HUES64 (cell line): ENCODE measurements at regions not wholly inside any gene's neighbourhood (a gene's known extent, or its start where the extent isn't known, plus 50 kb on each side); places are given as distances from the start of the nearest gene placed in this dataset.

ENCODE experiments used
- H3K27ac ChIP-seq: 2 replicates; pipeline ENCODE4 v1.7.0; 2013; ENCODE audit warnings: low read depth, low read length, inconsistent platforms
- H3K27me3 ChIP-seq: 2 replicates; pipeline ENCODE4 v1.6.1; 2013; ENCODE audit warnings: mild to moderate bottlenecking, low read length; ENCODE audit not compliant: insufficient read depth
- H3K36me3 ChIP-seq: 2 replicates; pipeline ENCODE4 v1.6.1; 2013; ENCODE audit warnings: mild to moderate bottlenecking, low read length; ENCODE audit not compliant: insufficient read depth
- H3K4me1 ChIP-seq: 2 replicates; pipeline ENCODE4 v1.6.1; 2013; ENCODE audit warnings: mild to moderate bottlenecking, low read length, moderate library complexity; ENCODE audit not compliant: insufficient read depth
- H3K4me3 ChIP-seq: 2 replicates; pipeline ENCODE4 v1.5.1; 2013; ENCODE audit warnings: mild to moderate bottlenecking, low read length, moderate library complexity
- H3K9ac ChIP-seq: 2 replicates; pipeline ENCODE4 v1.6.1; 2013; ENCODE audit warnings: mild to moderate bottlenecking, low read depth, low read length
- H3K9me3 ChIP-seq: 2 replicates; pipeline ENCODE4 v1.6.1; 2013; ENCODE audit warnings: low read depth, low read length; ENCODE audit not compliant: insufficient read depth
- WGBS: fragments of 150-250, 120-280 bp; methylation state at CpG from one replicate; pipeline ENCODE4 v1.1.7; 2013; ENCODE audit warnings: missing lambda C conversion rate; 5-methylcytosine and 5-hydroxymethylcytosine counted together

GRCh38 chr6:155916846-155917624 is 461.4 kb upstream of the NOX3 start:
- no peaks in the 10 kb centered on the region for H3K27me3 ChIP-seq
- 100% methylated on average over 1 of the region's 2 CpGs for WGBS
- H3K4me1 ChIP-seq = no peaks in the 10 kb centered on the region
- no peak overlapping the region for H3K27ac ChIP-seq
- no peak overlapping the region for H3K9ac ChIP-seq
- no peaks in the 10 kb centered on the region for H3K36me3 ChIP-seq
- H3K9me3 ChIP-seq = no peaks in the 10 kb centered on the region
- no peak overlapping the region for H3K4me3 ChIP-seq

GRCh38 chr6:155915651-155916050 is 460.0 kb upstream of the NOX3 start:
- Histone ChIP-seq H3K4me3 (no peak overlapping the region), H3K27me3 (no peaks in the 10 kb centered on the region), H3K4me1 (no peaks in the 10 kb centered on the region), H3K27ac (no peak overlapping the region), H3K9ac (no peak overlapping the region), H3K36me3 (no peaks in the 10 kb centered on the region), H3K9me3 (no peaks in the 10 kb centered on the region)
- 100% methylated on average over 1 of the region's 1 CpG for WGBS

GRCh38 chr6:155913816-155914215 is 458.2 kb upstream of the NOX3 start:
- Histone ChIP-seq H3K9me3 (peaks cover 10% of the 10 kb centered on the region; the same call in 1 of the 2 replicates), H3K4me3 (no peak overlapping the region), H3K27ac (no peak overlapping the region), H3K9ac (no peak overlapping the region), H3K4me1 (no peaks in the 10 kb centered on the region), H3K36me3 (no peaks in the 10 kb centered on the region), H3K27me3 (no peaks in the 10 kb centered on the region)
- WGBS = 96% methylated on average over 8 of the region's 8 CpGs

GRCh38 chr6:155909710-155910109 is 454.1 kb upstream of the NOX3 start:
- no peaks in the 10 kb centered on the region for H3K27me3 ChIP-seq
- no peak overlapping the region for H3K9ac ChIP-seq
- no peaks in the 10 kb centered on the region for H3K36me3 ChIP-seq
- peaks cover 14% of the 10 kb centered on the region; the same call in 1 of the 2 replicates for H3K9me3 ChIP-seq
- H3K4me1 ChIP-seq = no peaks in the 10 kb centered on the region
- WGBS = 88% methylated on average over 2 of the region's 2 CpGs
- H3K4me3 ChIP-seq = no peak overlapping the region
- H3K27ac ChIP-seq = no peak overlapping the region

DNA sequence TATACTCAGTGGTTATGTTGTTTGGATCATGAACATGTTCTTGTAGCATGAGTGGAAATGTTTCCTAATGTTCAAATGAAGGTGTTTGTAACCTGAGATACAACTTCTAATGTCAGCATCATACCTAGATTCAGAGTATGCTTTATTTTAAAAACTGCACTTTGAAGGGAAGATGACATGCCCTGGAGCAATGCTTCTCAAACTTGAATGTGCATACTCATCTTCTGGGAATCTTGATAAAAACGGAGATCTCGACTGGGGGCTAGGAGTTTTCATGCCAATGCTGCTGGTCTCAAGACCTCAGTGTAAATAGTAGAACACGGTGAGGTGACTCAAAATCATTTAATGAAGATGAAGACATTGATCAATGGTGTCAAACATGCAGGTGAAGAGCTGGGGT is 440.0 kb upstream of the NOX3 start:
- peaks cover 27% of the 10 kb centered on the region for H3K4me1 ChIP-seq
- WGBS = 86% methylated on average over 3 of the region's 3 CpGs
- no peaks in the 10 kb centered on the region for H3K9me3 ChIP-seq
- no peaks in the 10 kb centered on the region for H3K36me3 ChIP-seq
- no peak overlapping the region for H3K9ac ChIP-seq
- H3K27me3 ChIP-seq = no peaks in the 10 kb centered on the region
- H3K4me3 ChIP-seq = no peak overlapping the region
- peak overlapping the region; percentile 58; the same call in 1 of the 2 replicates for H3K27ac ChIP-seq

- Histone ChIP-seq H3K36me3 (no peaks in the 10 kb centered on the region), H3K9me3 (no peaks in the 10 kb centered on the region), H3K4me3 (no peak overlapping the region), H3K27ac (peak overlapping the region; percentile 76), H3K27me3 (no peaks in the 10 kb centered on the region), H3K9ac (no peak overlapping the region), H3K4me1 (peaks cover 30% of the 10 kb centered on the region)
- WGBS = 48% methylated on average over 3 of the region's 5 CpGs
Observed at GRCh38 chr6:155894758-155895157, 439.1 kb upstream of the NOX3 start.

DNA sequence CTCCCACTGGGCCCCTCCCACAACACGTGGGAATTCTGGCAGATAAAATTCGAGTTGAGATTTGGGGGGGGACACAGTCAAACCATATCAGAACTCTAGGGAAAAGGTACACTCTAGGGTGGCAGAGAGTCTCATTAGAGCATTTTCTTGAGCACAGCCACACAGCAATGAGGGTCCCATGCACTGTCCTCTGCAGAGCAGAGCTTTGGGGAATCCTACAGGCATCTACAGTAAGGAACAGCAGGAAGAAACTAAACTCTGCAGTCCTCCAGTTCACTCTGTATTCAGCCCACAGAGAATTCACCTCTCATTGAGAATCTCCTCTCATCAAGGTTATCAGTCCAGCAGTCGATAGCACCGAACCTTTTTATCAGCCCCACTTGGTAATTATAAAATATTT is 438.6 kb upstream of the NOX3 start:
- Histone ChIP-seq H3K27me3 (no peaks in the 10 kb centered on the region), H3K36me3 (no peaks in the 10 kb centered on the region), H3K4me1 (peaks cover 35% of the 10 kb centered on the region), H3K9me3 (no peaks in the 10 kb centered on the region), H3K9ac (no peak overlapping the region), H3K4me3 (no peak overlapping the region), H3K27ac (peak overlapping the region; percentile 76)
- WGBS = 44% methylated on average over 3 of the region's 4 CpGs

GRCh38 chr6:155890409-155890808 is 434.8 kb upstream of the NOX3 start:
- no peaks in the 10 kb centered on the region for H3K9me3 ChIP-seq
- H3K4me3 ChIP-seq = no peak overlapping the region
- H3K27me3 ChIP-seq = no peaks in the 10 kb centered on the region
- no peak overlapping the region for H3K9ac ChIP-seq
- WGBS = 99% methylated on average over 2 of the region's 2 CpGs
- H3K27ac ChIP-seq = no peak overlapping the region
- H3K4me1 ChIP-seq = peaks cover 52% of the 10 kb centered on the region
- H3K36me3 ChIP-seq = no peaks in the 10 kb centered on the region

- H3K4me3 ChIP-seq = no peak overlapping the region
- H3K36me3 ChIP-seq = no peaks in the 10 kb centered on the region
- no peaks in the 10 kb centered on the region for H3K27me3 ChIP-seq
- WGBS = 97% methylated on average over 2 of the region's 3 CpGs
- peaks cover 44% of the 10 kb centered on the region for H3K4me1 ChIP-seq
- no peak overlapping the region for H3K9ac ChIP-seq
- no peak overlapping the region for H3K27ac ChIP-seq
- no peaks in the 10 kb centered on the region for H3K9me3 ChIP-seq
Observed at GRCh38 chr6:155889410-155889809, 433.8 kb upstream of the NOX3 start.

- H3K27ac ChIP-seq = no peak overlapping the region
- no peaks in the 10 kb centered on the region for H3K27me3 ChIP-seq
- no peaks in the 10 kb centered on the region for H3K36me3 ChIP-seq
- no peak overlapping the region for H3K9ac ChIP-seq
- peaks cover 37% of the 10 kb centered on the region for H3K4me1 ChIP-seq
- H3K9me3 ChIP-seq = no peaks in the 10 kb centered on the region
- 58% methylated on average over 4 of the region's 4 CpGs for WGBS
- H3K4me3 ChIP-seq = no peak overlapping the region
Observed at GRCh38 chr6:155887421-155887820, 431.8 kb upstream of the NOX3 start.

GRCh38 chr6:155883741-155884140 is 428.1 kb upstream of the NOX3 start:
- no peak overlapping the region for H3K9ac ChIP-seq
- peaks cover 26% of the 10 kb centered on the region for H3K4me1 ChIP-seq
- no peaks in the 10 kb centered on the region for H3K9me3 ChIP-seq
- no peak overlapping the region for H3K27ac ChIP-seq
- H3K36me3 ChIP-seq = no peaks in the 10 kb centered on the region
- H3K4me3 ChIP-seq = no peak overlapping the region
- WGBS = 92% methylated on average over 3 of the region's 3 CpGs
- no peaks in the 10 kb centered on the region for H3K27me3 ChIP-seq

DNA sequence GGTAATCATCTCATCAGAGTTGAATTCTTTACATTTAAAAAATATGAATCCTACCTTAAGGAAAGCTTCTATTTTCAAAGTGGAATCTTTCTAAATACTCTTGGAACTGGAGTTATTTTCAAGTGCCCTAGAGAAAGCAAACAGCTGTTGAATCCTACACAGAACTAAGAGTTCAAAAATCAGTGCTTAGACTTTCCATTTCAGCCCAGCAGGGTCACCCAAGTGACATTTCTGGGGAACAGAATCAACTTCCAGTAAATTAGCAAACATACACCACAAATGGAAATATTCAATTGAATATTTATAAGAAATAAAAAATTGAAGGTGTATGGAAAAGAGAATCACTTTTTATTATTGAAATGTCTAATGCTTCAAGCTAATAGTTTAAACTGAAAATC is 427.7 kb upstream of the NOX3 start:
- Histone ChIP-seq H3K9me3 (no peaks in the 10 kb centered on the region), H3K4me1 (peaks cover 22% of the 10 kb centered on the region), H3K27ac (no peak overlapping the region), H3K36me3 (no peaks in the 10 kb centered on the region), H3K27me3 (no peaks in the 10 kb centered on the region), H3K9ac (no peak overlapping the region), H3K4me3 (no peak overlapping the region)
